Transverse colon (tissue), 4 donors: ENCODE measurements at regions not wholly inside any gene's neighbourhood (a gene's known extent, or its start where the extent isn't known, plus 50 kb on each side); places are given as distances from the start of the nearest gene placed in this dataset.

Experiments used
- DNase-seq: peaks from one replicate; pipeline ENCODE4 v3.0.0-alpha.2; 2019
- H3K27ac ChIP-seq, 4 donors: fragments of 200-600 bp; sonication (generic); 2 replicates each; pipeline ENCODE4 v1.5.1; 2016 to 2018; ENCODE audit warnings: inconsistent platforms in 4 of 4
- H3K27me3 ChIP-seq: fragments of 200-600 bp; sonication (generic); 2 replicates; pipeline ENCODE4 v1.5.1; 2017; ENCODE audit warnings: inconsistent platforms
- H3K36me3 ChIP-seq, 4 donors: fragments of 200-600 bp; sonication (generic); 2 replicates each; pipeline ENCODE4 v1.5.1; 2017 to 2019; ENCODE audit warnings: inconsistent platforms in 4 of 4
- H3K4me1 ChIP-seq, 4 donors: fragments of 200-600 bp; sonication (generic); 2 replicates each; pipeline ENCODE4 v1.5.1; 2017 to 2020; ENCODE audit warnings: inconsistent platforms in 4 of 4
- H3K4me3 ChIP-seq, 4 donors: fragments of 200-600 bp; sonication (generic); 1 replicate in 1 of 4; 2 replicates in 3 of 4; pipeline versions ENCODE4 v1.5.1 to v1.6.1; 2017 to 2019; ENCODE audit warnings: inconsistent platforms in 4 of 4
- H3K9me3 ChIP-seq, 2 donors: fragments of 200-600 bp; sonication (generic); 2 replicates each; pipeline ENCODE4 v1.5.1; 2017 to 2019; ENCODE audit warnings: inconsistent platforms in 2 of 2
- CTCF ChIP-seq, 5 experiments: fragments of 200-600 bp in 3 of 5; fragments of 450-650 bp in 2 of 5; sonication (generic) in 3 of 5; IDR thresholded peaks; 1 replicate in 2 of 5; 2 replicates in 3 of 5; pipeline ENCODE4 v1.5.1; 2016 to 2017; ENCODE audit warnings: antibody characterized with exemption in 5 of 5, inconsistent platforms in 3 of 5, mild to moderate bottlenecking in 2 of 5, moderate library complexity in 1 of 5
- EP300 ChIP-seq: sonication (generic); formaldehyde crosslinking; IDR thresholded peaks from one replicate; pipeline ENCODE4 v1.6.1; 2017; ENCODE audit warnings: antibody characterized with exemption, low read depth
- POLR2A ChIP-seq: fragments of 450-650 bp; IDR thresholded peaks from one replicate; pipeline ENCODE4 v1.6.1; 2016; ENCODE audit warnings: antibody characterized with exemption, mild to moderate bottlenecking, moderate library complexity
- POLR2AphosphoS5 ChIP-seq, 3 donors: sonication (generic); formaldehyde crosslinking; IDR thresholded peaks; one replicate each; pipeline ENCODE4 v1.6.1; 2016; ENCODE audit warnings: antibody characterized with exemption in 3 of 3
- WGBS, 2 donors: methylation state at CpG; one replicate each; pipeline ENCODE4 v1.1.5; 2018; ENCODE audit warnings: low coverage in 1 of 2; 5-methylcytosine and 5-hydroxymethylcytosine counted together
- in situ Hi-C, 4 donors: fragments of 200-750 bp; cut with MboI; loops; one replicate each; pipeline versions ENCODE4 v1.15.0 to v1.15.1; 2017; ENCODE audit warnings: low sequenced_read_pairs in 3 of 4, low pct_ligation_motif_present in 1 of 4, low pct_unique_long_range_greater_than_20kb in 1 of 4
- intact Hi-C: fragments of 100-400 bp; cut with DNase I; formaldehyde crosslinking; loops from one replicate; pipeline ENCODE4 v1.15.1; 2023; ENCODE audit warnings: low total_unique reads

GRCh38 chr9:29717631-29718030, 2144.3 kb upstream of the C9orf72 start:
- H3K4me3 ChIP-seq = no peak overlapping the region
- no peak for TF ChIP-seq POLR2AphosphoS5 (IDR thresholded peaks at IDR 0.05)
- no peak for TF ChIP-seq EP300
- TF ChIP-seq CTCF (IDR thresholded peaks at IDR 0.05) = no peak
- TF ChIP-seq POLR2A = no peak
- in situ Hi-C loops = no loop called here
- H3K9me3 ChIP-seq = no peaks in the 10 kb centered on the region
- no peak for DNase-seq
- no peaks in the 10 kb centered on the region for H3K4me1 ChIP-seq
- H3K36me3 ChIP-seq = no peaks in the 10 kb centered on the region
- no peak overlapping the region for H3K27ac ChIP-seq
- H3K27me3 ChIP-seq = no peaks in the 10 kb centered on the region
- WGBS, 2 donors = 68 to 70% methylated on average over 2 of the region's 2 CpGs
- intact Hi-C loops = no loop called here

- H3K27me3 ChIP-seq = no peaks in the 10 kb centered on the region
- no peak for TF ChIP-seq POLR2A
- TF ChIP-seq CTCF (IDR thresholded peaks at IDR 0.05) = no peak
- no peak for TF ChIP-seq POLR2AphosphoS5 (IDR thresholded peaks at IDR 0.05)
- TF ChIP-seq EP300 = no peak
- 29% methylated on average over 1 of the region's 1 CpG; no CpG with 5 or more reads in 1 of the 2 donors for WGBS, 2 donors
- no peaks in the 10 kb centered on the region for H3K4me1 ChIP-seq
- no peak overlapping the region for H3K27ac ChIP-seq
- in situ Hi-C loops (no loop called here), intact Hi-C loops (no loop called here)
- no peaks in the 10 kb centered on the region for H3K36me3 ChIP-seq
- peaks cover 0 to 2% of the 10 kb centered on the region in 2 donors for H3K9me3 ChIP-seq
- H3K4me3 ChIP-seq = no peak overlapping the region
- no peak for DNase-seq
These were observed 2156.9 kb upstream of the C9orf72 start for GRCh38 chr9:29730163-29730562.

GRCh38 chr9:29740518-29740917, 2167.2 kb upstream of the C9orf72 start:
- Histone ChIP-seq H3K4me1 (no peaks in the 10 kb centered on the region), H3K9me3 (no peaks in the 10 kb centered on the region), H3K27me3 (no peaks in the 10 kb centered on the region), H3K36me3 (no peaks in the 10 kb centered on the region), H3K4me3 (no peak overlapping the region), H3K27ac (no peak overlapping the region)
- in situ Hi-C loops = no loop called here
- 62 to 63% methylated on average over 3 of the region's 3 CpGs for WGBS, 2 donors
- DNase-seq = no peak
- intact Hi-C loops = no loop called here
- TF ChIP-seq POLR2A (no peak), POLR2AphosphoS5 (IDR thresholded peaks at IDR 0.05) (no peak), EP300 (no peak), CTCF (IDR thresholded peaks at IDR 0.05) (no peak)

GRCh38 chr9:29741169-29741568, 2167.9 kb upstream of the C9orf72 start:
- DNase-seq = no peak
- intact Hi-C loops = no loop called here
- H3K4me1 ChIP-seq = no peaks in the 10 kb centered on the region
- TF ChIP-seq EP300 (no peak), POLR2A (no peak), CTCF (IDR thresholded peaks at IDR 0.05) (no peak), POLR2AphosphoS5 (IDR thresholded peaks at IDR 0.05) (no peak)
- H3K27me3 ChIP-seq = no peaks in the 10 kb centered on the region
- no peaks in the 10 kb centered on the region for H3K9me3 ChIP-seq
- H3K4me3 ChIP-seq = no peak overlapping the region
- H3K27ac ChIP-seq = no peak overlapping the region
- in situ Hi-C loops = no loop called here
- no peaks in the 10 kb centered on the region for H3K36me3 ChIP-seq
